A549 (cell line): ENCODE measurements at regions not wholly inside any gene's neighbourhood (a gene's known extent, or its start where the extent isn't known, plus 50 kb on each side); places are given as distances from the start of the nearest gene placed in this dataset.

Source experiments
- ATAC-seq, 2 experiments: fragments of 200-7000 bp in 1 of 2; fragments of >200 bp in 1 of 2; cut with Nextera tagmentation in 1 of 2; cut with Tn5 transposase in 1 of 2; 3 replicates each; pipeline versions ENCODE4 v1.8.0 to v1.9.1; 2018 to 2020; ENCODE audit warnings: mild to moderate bottlenecking in 1 of 2, moderate library complexity in 1 of 2
- CTCF ChIA-PET: fragments of 300-600 bp; sonication (Branson Sonifier 250); formaldehyde crosslinking; extraction: SDS; loops from one replicate; lab custom pipeline; 2021; ENCODE audit warnings: antibody characterized with exemption, inconsistent platforms; lab: Yijun Ruan, JAX
- POLR2A ChIA-PET: fragments of 350-600 bp; formaldehyde crosslinking; extraction: SDS; loops from one replicate; lab custom pipeline; 2021; ENCODE audit warnings: antibody characterized with exemption, inconsistent platforms; lab: Yijun Ruan, JAX
- DNase-seq, 2 experiments: peaks; one replicate each; pipeline versions ENCODE4 v3.0.0 to v3.0.0-alpha.2; 2011 to 2016; ENCODE audit warnings: low read depth in 1 of 2, low spot score in 1 of 2
- FAIRE-seq: peaks from 2 replicates; lab custom pipeline; 2011; peaks lifted over from hg19 to GRCh38; lab: Jason Lieb, UNC
- H3K27ac ChIP-seq, 2 experiments: fragments of >200 bp; sonication (Bioruptor Twin); formaldehyde crosslinking; 3 replicates each; pipeline ENCODE4 v1.5.1; 2016 to 2017
- H3K4me1 ChIP-seq: fragments of >200 bp; sonication (Bioruptor Twin); formaldehyde crosslinking; 3 replicates; pipeline ENCODE4 v1.6.1; 2016
- H3K4me2 ChIP-seq: fragments of >200 bp; sonication (Bioruptor Twin); formaldehyde crosslinking; 3 replicates; pipeline ENCODE4 v1.6.1; 2016
- H3K4me3 ChIP-seq: fragments of >200 bp; sonication (Bioruptor Twin); formaldehyde crosslinking; 3 replicates; pipeline ENCODE4 v1.5.1; 2016
- H3K9me3 ChIP-seq: fragments of >200 bp; sonication (Bioruptor Twin); formaldehyde crosslinking; 3 replicates; pipeline ENCODE4 v1.6.1; 2016
- CBX2 ChIP-seq: fragments of 200-600 bp; sonication (generic); IDR thresholded peaks from 2 replicates; pipeline ENCODE4 v1.6.1; 2016; ENCODE audit warnings: low read depth, mild to moderate bottlenecking, borderline replicate concordance
- CHD2 ChIP-seq: fragments of 150-350 bp; IDR thresholded peaks from 2 replicates; pipeline ENCODE4 v1.6.1; 2014; ENCODE audit warnings: low read length; ENCODE audit not compliant: partially characterized antibody
- CHD4 ChIP-seq: fragments of 200-600 bp; sonication (generic); IDR thresholded peaks from 2 replicates; pipeline ENCODE4 v1.6.1; 2016; ENCODE audit warnings: antibody characterized with exemption, mild to moderate bottlenecking, borderline replicate concordance
- FOSB ChIP-seq: fragments of 250-450 bp; sonication (Bioruptor Pico); IDR thresholded peaks from 2 replicates; pipeline ENCODE4 v1.5.0; 2020; ENCODE audit warnings: mild to moderate bottlenecking, moderate library complexity
- FOSL2 ChIP-seq, 2 experiments: fragments of 450-650 bp in 1 of 2; fragments of >200 bp in 1 of 2; sonication (Bioruptor Twin) in 1 of 2; formaldehyde crosslinking; IDR thresholded peaks; 2 replicates each; pipeline versions ENCODE4 v1.5.0 to v1.6.1; 2016 to 2020; ENCODE audit warnings: mild to moderate bottlenecking in 1 of 2, moderate library complexity in 1 of 2
- GATA3 ChIP-seq: IDR thresholded peaks from 2 replicates; pipeline ENCODE4 v1.6.1; 2012; ENCODE audit warnings: borderline replicate concordance
- HEYL ChIP-seq: fragments of 250-450 bp; sonication (Bioruptor Pico); IDR thresholded peaks from 2 replicates; pipeline ENCODE4 v1.8.0; 2021; ENCODE audit warnings: mild to moderate bottlenecking, moderate library complexity
- JUN ChIP-seq, 2 experiments: fragments of >200 bp; sonication (Bioruptor Twin); formaldehyde crosslinking; IDR thresholded peaks; 2 replicates in 1 of 2; 3 replicates in 1 of 2; pipeline ENCODE4 v1.6.1; 2016 to 2017
- KDM5A ChIP-seq: fragments of 200-600 bp; sonication (generic); IDR thresholded peaks from 2 replicates; pipeline ENCODE4 v1.6.1; 2016; ENCODE audit warnings: antibody characterized with exemption, mild to moderate bottlenecking
- MYC ChIP-seq: IDR thresholded peaks from 2 replicates; pipeline ENCODE4 v1.6.1; 2012; ENCODE audit warnings: mild to moderate bottlenecking, inconsistent platforms, low read length, improper control_type of control experiment, borderline replicate concordance
- NPAS2 ChIP-seq: fragments of 250-450 bp; sonication (Bioruptor Pico); IDR thresholded peaks from 2 replicates; pipeline ENCODE4 v1.8.0; 2022; ENCODE audit warnings: mild to moderate bottlenecking, moderate library complexity, borderline replicate concordance
- PHF8 ChIP-seq: fragments of 200-600 bp; sonication (generic); IDR thresholded peaks from 2 replicates; pipeline ENCODE4 v1.6.1; 2016; ENCODE audit warnings: low read depth, mild to moderate bottlenecking, antibody characterized with exemption, moderate library complexity, borderline replicate concordance
- REST ChIP-seq: fragments of 200-600 bp; sonication (generic); IDR thresholded peaks from 2 replicates; pipeline ENCODE4 v1.6.1; 2016; ENCODE audit warnings: antibody characterized with exemption, mild to moderate bottlenecking, moderate library complexity
- SMC3 ChIP-seq: fragments of >200 bp; sonication (Bioruptor Twin); formaldehyde crosslinking; IDR thresholded peaks from 3 replicates; pipeline ENCODE4 v1.6.1; 2018; ENCODE audit warnings: inconsistent platforms
- TP53 ChIP-seq: fragments of 250-450 bp; sonication (Bioruptor Pico); IDR thresholded peaks from 2 replicates; pipeline ENCODE4 v1.5.0; 2021; ENCODE audit warnings: mild to moderate bottlenecking, moderate library complexity
- ZFP36 ChIP-seq: fragments of 450-650 bp; IDR thresholded peaks from 2 replicates; pipeline ENCODE4 v1.6.1; 2014; ENCODE audit warnings: borderline replicate concordance; ENCODE audit not compliant: partially characterized antibody
- WGBS: methylation state at CpG from one replicate; pipeline ENCODE4 v1.1.6; 2017; ENCODE audit errors: missing lambda C conversion rate; 5-methylcytosine and 5-hydroxymethylcytosine counted together
- TF ChIP-seq, protein P1 (sequence below): fragments of >200 bp; sonication (Bioruptor Twin); formaldehyde crosslinking; IDR thresholded peaks from 2 replicates; pipeline ENCODE4 v1.6.1; 2016
- TF ChIP-seq, protein P2 (sequence below): IDR thresholded peaks from 2 replicates; pipeline ENCODE4 v1.6.1; 2012

GRCh38 chrX:147069926-147070325 lies 255.4 kb upstream of the CXorf51A start:
- no peak overlapping the region for H3K4me2 ChIP-seq
- TF ChIP-seq CBX2 (no peak), PHF8 (no peak), KDM5A (no peak), MYC (no peak), JUN (IDR thresholded peaks at IDR 0.05) (no peak), HEYL (no peak), TP53 (CRISPR knock-in tag) (no peak), FOSB (CRISPR knock-in tag) (no peak), NPAS2 (CRISPR knock-in tag) (no peak), ZFP36 (no peak), CHD2 (no peak), FOSL2 (IDR thresholded peaks at IDR 0.05) (no peak), FOSL2 (CRISPR knock-in tag; IDR thresholded peaks at IDR 0.05) (no peak), GATA3 (no peak), CHD4 (no peak), REST (no peak), SMC3 (no peak)
- TF ChIP-seq, protein P1, sequence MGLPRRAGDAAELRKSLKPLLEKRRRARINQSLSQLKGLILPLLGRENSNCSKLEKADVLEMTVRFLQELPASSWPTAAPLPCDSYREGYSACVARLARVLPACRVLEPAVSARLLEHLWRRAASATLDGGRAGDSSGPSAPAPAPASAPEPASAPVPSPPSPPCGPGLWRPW: no peak
- TF ChIP-seq, protein P2, sequence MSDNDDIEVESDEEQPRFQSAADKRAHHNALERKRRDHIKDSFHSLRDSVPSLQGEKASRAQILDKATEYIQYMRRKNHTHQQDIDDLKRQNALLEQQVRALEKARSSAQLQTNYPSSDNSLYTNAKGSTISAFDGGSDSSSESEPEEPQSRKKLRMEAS: no peak
- TF ChIP-seq, all 56 proteins: peak for 0
- FAIRE-seq: no peak
- H3K4me1 ChIP-seq: no peaks in the 10 kb centered on the region
- 0% methylated on average over 2 of the region's 2 CpGs for WGBS
- no peak overlapping the region for H3K27ac ChIP-seq
- POLR2A ChIA-PET: no interaction called here
- no peak overlapping the region for H3K4me3 ChIP-seq
- no peak for ATAC-seq
- no peaks in the 10 kb centered on the region for H3K9me3 ChIP-seq
- no peak for DNase-seq
- CTCF ChIA-PET: no interaction called here
